H1 (cell line): ENCODE measurements at regions not wholly inside any gene's neighbourhood (a gene's known extent, or its start where the extent isn't known, plus 50 kb on each side); places are given as distances from the start of the nearest gene placed in this dataset.

Source experiments
- BRCA1 ChIP-seq: IDR thresholded peaks from 2 replicates; pipeline ENCODE4 v1.6.1; 2012; ENCODE audit warnings: low read depth, low read length, improper control_type of control experiment
- CTBP2 ChIP-seq: IDR thresholded peaks from 2 replicates; pipeline ENCODE4 v1.7.0; 2011; ENCODE audit warnings: borderline replicate concordance, mild to moderate bottlenecking, moderate library complexity, mixed read lengths, low read length; ENCODE audit not compliant: insufficient read depth, insufficient read length
- GABPA ChIP-seq: IDR thresholded peaks from 2 replicates; pipeline ENCODE4 v1.6.1; 2011; ENCODE audit warnings: mild to moderate bottlenecking, low read length, moderate library complexity, borderline replicate concordance; ENCODE audit not compliant: insufficient read depth
- KDM5A ChIP-seq: fragments of 200-600 bp; IDR thresholded peaks from 2 replicates; pipeline ENCODE4 v1.7.1; 2012; ENCODE audit warnings: mild to moderate bottlenecking, low read length, inconsistent platforms, mixed read lengths
- SIRT6 ChIP-seq: IDR thresholded peaks from one replicate; pipeline ENCODE4 v1.7.1; 2012; ENCODE audit warnings: low read length, inconsistent platforms
- TAF1 ChIP-seq: IDR thresholded peaks from 2 replicates; pipeline ENCODE4 v1.6.1; 2011; ENCODE audit warnings: mild to moderate bottlenecking, low read depth, low read length

- no peak for TF ChIP-seq GABPA
- no peak for TF ChIP-seq KDM5A
- TF ChIP-seq SIRT6, result no peak
- TF ChIP-seq TAF1, result no peak
- no peak for TF ChIP-seq BRCA1
- no peak for TF ChIP-seq CTBP2
These were observed 372.8 kb upstream of the MAF start (continued) for GRCh38 chr16:79973320-79973719.
